B cell (primary cell): ENCODE measurements at regions not wholly inside any gene's neighbourhood (a gene's known extent, or its start where the extent isn't known, plus 50 kb on each side); places are given as distances from the start of the nearest gene placed in this dataset.
"Not testable (repeated sequence)": the region's sequence is repeated elsewhere in the genome, so short reads cannot be mapped to it uniquely, and the experiment has no call there.

ENCODE experiments used
- EZH2 ChIP-seq: IDR thresholded peaks from 2 replicates; pipeline ENCODE4 v1.6.1; 2012; ENCODE audit warnings: borderline replicate concordance, low read depth, mild to moderate bottlenecking, moderate library complexity, low read length; ENCODE audit not compliant: insufficient read depth, poor library complexity, severe bottlenecking
- TF ChIP-seq, protein P1 (sequence below): fragments of 200-600 bp; IDR thresholded peaks from one replicate; pipeline ENCODE4 v1.8.0; 2022; ENCODE audit warnings: antibody characterized with exemption, mild to moderate bottlenecking

DNA sequence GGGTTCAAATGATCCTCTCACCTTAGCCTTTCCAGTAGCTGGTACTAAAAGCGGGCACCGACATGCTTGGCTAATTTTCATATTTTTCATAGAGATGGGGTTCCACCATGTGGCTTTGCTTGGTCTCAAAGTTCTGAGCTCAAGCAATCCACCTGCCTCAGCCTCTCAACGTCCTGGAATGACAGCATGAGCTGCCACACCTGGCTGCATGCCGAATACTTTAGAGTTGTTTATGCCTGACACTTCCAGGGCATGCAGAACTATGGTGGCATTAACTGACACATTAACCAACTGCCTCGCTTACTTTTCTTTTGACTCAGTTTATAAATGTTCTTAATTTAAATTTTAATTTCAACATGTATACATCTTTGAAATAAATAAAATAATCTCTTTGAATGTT, 135.8 kb downstream of the CCDC74A start:
- TF ChIP-seq EZH2 = not testable (repeated sequence)
- TF ChIP-seq, protein P1, sequence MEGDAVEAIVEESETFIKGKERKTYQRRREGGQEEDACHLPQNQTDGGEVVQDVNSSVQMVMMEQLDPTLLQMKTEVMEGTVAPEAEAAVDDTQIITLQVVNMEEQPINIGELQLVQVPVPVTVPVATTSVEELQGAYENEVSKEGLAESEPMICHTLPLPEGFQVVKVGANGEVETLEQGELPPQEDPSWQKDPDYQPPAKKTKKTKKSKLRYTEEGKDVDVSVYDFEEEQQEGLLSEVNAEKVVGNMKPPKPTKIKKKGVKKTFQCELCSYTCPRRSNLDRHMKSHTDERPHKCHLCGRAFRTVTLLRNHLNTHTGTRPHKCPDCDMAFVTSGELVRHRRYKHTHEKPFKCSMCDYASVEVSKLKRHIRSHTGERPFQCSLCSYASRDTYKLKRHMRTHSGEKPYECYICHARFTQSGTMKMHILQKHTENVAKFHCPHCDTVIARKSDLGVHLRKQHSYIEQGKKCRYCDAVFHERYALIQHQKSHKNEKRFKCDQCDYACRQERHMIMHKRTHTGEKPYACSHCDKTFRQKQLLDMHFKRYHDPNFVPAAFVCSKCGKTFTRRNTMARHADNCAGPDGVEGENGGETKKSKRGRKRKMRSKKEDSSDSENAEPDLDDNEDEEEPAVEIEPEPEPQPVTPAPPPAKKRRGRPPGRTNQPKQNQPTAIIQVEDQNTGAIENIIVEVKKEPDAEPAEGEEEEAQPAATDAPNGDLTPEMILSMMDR = not testable (repeated sequence)
